KMS-11 (cell line): ENCODE measurements at regions not wholly inside any gene's neighbourhood (a gene's known extent, or its start where the extent isn't known, plus 50 kb on each side); places are given as distances from the start of the nearest gene placed in this dataset.

ENCODE experiments used
- H2AFZ ChIP-seq: fragments of 200-600 bp; sonication (generic); 2 replicates; pipeline ENCODE4 v1.6.1; 2016; ENCODE audit warnings: antibody characterized with exemption, mixed run types, low read depth
- H3K27ac ChIP-seq: fragments of 200-600 bp; sonication (generic); 2 replicates; pipeline ENCODE4 v1.6.1; 2016; ENCODE audit warnings: mild to moderate bottlenecking, mixed run types
- H3K27me3 ChIP-seq: fragments of 200-600 bp; sonication (generic); 2 replicates; pipeline ENCODE4 v1.6.1; 2017; ENCODE audit warnings: mild to moderate bottlenecking, low read depth, mixed run types, moderate library complexity; ENCODE audit not compliant: insufficient read depth
- H3K36me3 ChIP-seq: fragments of 200-600 bp; sonication (generic); 2 replicates; pipeline ENCODE4 v1.6.1; 2017; ENCODE audit warnings: mild to moderate bottlenecking, mixed run types; ENCODE audit not compliant: insufficient read depth
- H3K4me1 ChIP-seq: fragments of 200-600 bp; sonication (generic); 2 replicates; pipeline ENCODE4 v1.6.1; 2016; ENCODE audit warnings: mild to moderate bottlenecking, low read depth, mixed run types; ENCODE audit not compliant: poor library complexity, severe bottlenecking
- H3K4me2 ChIP-seq: fragments of 200-600 bp; sonication (generic); 2 replicates; pipeline ENCODE4 v1.7.0; 2016; ENCODE audit warnings: mild to moderate bottlenecking, mixed run types
- H3K4me3 ChIP-seq: fragments of 200-600 bp; sonication (generic); IDR thresholded peaks from 2 replicates; pipeline ENCODE4 v1.6.1; 2017; ENCODE audit warnings: low read depth, low read length, mixed read lengths; ENCODE audit not compliant: insufficient read depth
- H3K79me2 ChIP-seq: fragments of 200-600 bp; sonication (generic); 2 replicates; pipeline ENCODE4 v1.6.1; 2016; ENCODE audit warnings: low read depth, mixed run types; ENCODE audit not compliant: insufficient read depth
- H3K9ac ChIP-seq: fragments of 200-600 bp; sonication (generic); 2 replicates; pipeline ENCODE4 v1.6.1; 2016; ENCODE audit warnings: mild to moderate bottlenecking, mixed run types
- H4K20me1 ChIP-seq: fragments of 200-600 bp; sonication (generic); 2 replicates; pipeline ENCODE4 v1.6.1; 2016; ENCODE audit warnings: mild to moderate bottlenecking, mixed run types; ENCODE audit not compliant: insufficient read depth
- TF ChIP-seq, protein P1 (sequence below): fragments of 200-600 bp; sonication (generic); conservative IDR thresholded peaks from 2 replicates; pipeline ENCODE4 v1.6.1; 2017; ENCODE audit warnings: low read depth, mild to moderate bottlenecking, antibody characterized with exemption, low read length, moderate library complexity, mixed read lengths

DNA sequence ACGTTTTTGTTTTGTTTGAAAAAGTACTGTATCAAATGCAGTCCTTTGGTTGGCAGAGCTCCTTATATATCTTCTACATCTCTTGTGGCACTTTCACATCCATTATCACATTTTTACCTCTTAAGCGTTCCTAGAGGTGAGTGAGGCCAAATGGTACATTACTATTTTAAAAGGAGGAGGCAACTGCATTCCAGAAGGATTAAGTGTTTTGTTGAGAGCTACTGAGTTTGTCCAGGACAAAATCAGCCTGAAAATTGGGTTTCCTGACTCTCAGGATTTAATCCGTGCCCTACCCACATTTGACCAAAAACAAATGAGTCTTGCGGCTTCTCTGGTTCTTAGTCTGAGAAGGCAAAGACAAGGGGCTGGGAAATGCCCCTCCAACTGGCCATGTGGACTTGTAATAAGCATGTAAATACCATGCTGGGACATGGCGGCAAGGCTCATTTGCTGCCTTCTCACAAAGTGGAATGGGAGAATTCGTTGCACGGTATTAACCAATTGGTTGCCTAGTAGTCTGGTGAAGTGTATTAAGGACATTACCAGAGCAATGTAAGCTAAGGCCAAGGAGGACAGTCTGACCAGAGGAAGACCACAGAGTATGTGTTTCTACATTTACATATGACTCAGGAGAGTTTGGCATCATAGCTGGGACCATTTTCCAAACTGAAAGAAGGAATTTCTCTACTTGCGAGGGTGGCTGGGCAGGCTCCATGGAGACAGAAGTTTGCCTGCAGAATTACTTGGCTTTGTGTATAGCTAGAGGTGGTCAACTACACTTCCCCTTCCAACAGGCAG lies 175.8 kb upstream of the PLXNC1 start:
- no peak overlapping the region for H3K9ac ChIP-seq
- TF ChIP-seq, protein P1, sequence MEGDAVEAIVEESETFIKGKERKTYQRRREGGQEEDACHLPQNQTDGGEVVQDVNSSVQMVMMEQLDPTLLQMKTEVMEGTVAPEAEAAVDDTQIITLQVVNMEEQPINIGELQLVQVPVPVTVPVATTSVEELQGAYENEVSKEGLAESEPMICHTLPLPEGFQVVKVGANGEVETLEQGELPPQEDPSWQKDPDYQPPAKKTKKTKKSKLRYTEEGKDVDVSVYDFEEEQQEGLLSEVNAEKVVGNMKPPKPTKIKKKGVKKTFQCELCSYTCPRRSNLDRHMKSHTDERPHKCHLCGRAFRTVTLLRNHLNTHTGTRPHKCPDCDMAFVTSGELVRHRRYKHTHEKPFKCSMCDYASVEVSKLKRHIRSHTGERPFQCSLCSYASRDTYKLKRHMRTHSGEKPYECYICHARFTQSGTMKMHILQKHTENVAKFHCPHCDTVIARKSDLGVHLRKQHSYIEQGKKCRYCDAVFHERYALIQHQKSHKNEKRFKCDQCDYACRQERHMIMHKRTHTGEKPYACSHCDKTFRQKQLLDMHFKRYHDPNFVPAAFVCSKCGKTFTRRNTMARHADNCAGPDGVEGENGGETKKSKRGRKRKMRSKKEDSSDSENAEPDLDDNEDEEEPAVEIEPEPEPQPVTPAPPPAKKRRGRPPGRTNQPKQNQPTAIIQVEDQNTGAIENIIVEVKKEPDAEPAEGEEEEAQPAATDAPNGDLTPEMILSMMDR, result no peak
- H4K20me1 ChIP-seq, result no peaks in the 10 kb centered on the region
- no peak overlapping the region for H2AFZ ChIP-seq
- H3K79me2 ChIP-seq, result no peaks in the 10 kb centered on the region
- H3K27ac ChIP-seq, result no peak overlapping the region
- H3K27me3 ChIP-seq, result no peaks in the 10 kb centered on the region
- no peak overlapping the region for H3K4me2 ChIP-seq
- no peak overlapping the region for H3K4me3 ChIP-seq
- H3K36me3 ChIP-seq, result no peaks in the 10 kb centered on the region
- H3K4me1 ChIP-seq, result no peaks in the 10 kb centered on the region

- H3K27ac ChIP-seq, result no peak overlapping the region
- H3K36me3 ChIP-seq, result no peaks in the 10 kb centered on the region
- TF ChIP-seq, protein P1, result no peak
- H4K20me1 ChIP-seq, result no peaks in the 10 kb centered on the region
- no peaks in the 10 kb centered on the region for H3K4me1 ChIP-seq
- H3K27me3 ChIP-seq, result no peaks in the 10 kb centered on the region
- H3K4me2 ChIP-seq, result no peak overlapping the region
- no peak overlapping the region for H3K4me3 ChIP-seq
- no peak overlapping the region for H3K9ac ChIP-seq
- H3K79me2 ChIP-seq, result no peaks in the 10 kb centered on the region
- no peak overlapping the region for H2AFZ ChIP-seq
These were observed 174.1 kb upstream of the PLXNC1 start for GRCh38 chr12:93974252-93974651.

DNA sequence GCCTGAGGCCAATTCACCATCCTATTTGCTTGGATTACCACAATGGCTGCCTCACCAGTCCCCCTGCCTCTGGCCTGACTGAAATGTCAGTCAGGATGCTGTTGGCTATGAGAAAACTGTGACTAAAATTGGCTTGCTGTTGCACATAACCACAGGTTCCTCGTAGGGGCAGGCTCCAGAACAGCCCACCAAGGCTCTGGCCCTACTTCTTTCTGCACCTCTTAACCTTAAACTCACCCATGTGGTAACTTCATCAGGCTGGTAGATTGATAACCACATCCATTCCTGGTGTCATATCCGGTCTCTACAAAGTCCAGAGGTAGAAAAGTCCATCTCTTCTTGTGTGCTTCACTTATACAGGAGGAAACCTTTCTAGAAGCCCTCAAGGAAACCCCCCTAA lies 172.4 kb upstream of the PLXNC1 start:
- Histone ChIP-seq H3K4me1 (no peaks in the 10 kb centered on the region), H3K4me2 (no peak overlapping the region), H3K36me3 (no peaks in the 10 kb centered on the region), H3K4me3 (no peak overlapping the region), H3K79me2 (no peaks in the 10 kb centered on the region), H3K9ac (no peak overlapping the region), H3K27me3 (no peaks in the 10 kb centered on the region), H4K20me1 (no peaks in the 10 kb centered on the region), H3K27ac (no peak overlapping the region), H2AFZ (no peak overlapping the region)
- TF ChIP-seq, protein P1, result no peak

- Histone ChIP-seq H4K20me1 (no peaks in the 10 kb centered on the region), H3K4me3 (no peak overlapping the region), H3K4me2 (no peak overlapping the region), H3K9ac (no peak overlapping the region), H3K36me3 (no peaks in the 10 kb centered on the region), H3K79me2 (no peaks in the 10 kb centered on the region), H2AFZ (no peak overlapping the region), H3K27me3 (no peaks in the 10 kb centered on the region), H3K4me1 (no peaks in the 10 kb centered on the region), H3K27ac (no peak overlapping the region)
- TF ChIP-seq, protein P1, result no peak
These were observed 171.3 kb upstream of the PLXNC1 start for GRCh38 chr12:93977081-93977480.
